ENCODE measurements at regions not wholly inside any gene's neighbourhood (a gene's known extent, or its start where the extent isn't known, plus 50 kb on each side); places are given as distances from the start of the nearest gene placed in this dataset.

- TF ChIP-seq CTCF (IDR thresholded peaks at IDR 0.05; ENCODE audit: control extremely low read depth in 1 of 3, insufficient read depth in 1 of 3, low read depth in 1 of 3, low read length in 3 of 3) (no peak), SIN3A (conservative IDR thresholded peaks at IDR 0.05 in 1 of 2, IDR thresholded peaks at IDR 0.05 in 1 of 2; ENCODE audit: low read depth in 1 of 2, low read length in 2 of 2) (no peak), EZH2 (IDR thresholded peaks at IDR 0.05; ENCODE audit: low read depth, low read length, severe bottlenecking) (no peak), HDAC6 (IDR thresholded peaks at IDR 0.05; ENCODE audit: low read depth, low read length) (no peak), RBBP5 (IDR thresholded peaks at IDR 0.05; ENCODE audit: borderline replicate concordance, low read depth, low read length) (no peak), EP300 (IDR thresholded peaks at IDR 0.05; ENCODE audit: borderline replicate concordance in 1 of 2, low read depth in 2 of 2, low read length in 2 of 2) (no peak), POLR2A (IDR thresholded peaks at IDR 0.05; ENCODE audit: control extremely low read depth in 1 of 2, low read depth in 2 of 2, low read length in 2 of 2) (no peak), USF2 (IDR thresholded peaks at IDR 0.05; ENCODE audit: low read length) (no peak), GTF2F1 (IDR thresholded peaks at IDR 0.05; ENCODE audit: borderline replicate concordance, low read depth, low read length) (no peak), CEBPB (IDR thresholded peaks at IDR 0.05; ENCODE audit: low read depth, low read length) (no peak)
Observed at GRCh38 chr5:173477345-173478040, 139.0 kb downstream of the BOD1 start.

All from H1 (cell line).